ENCODE measurements at regions not wholly inside any gene's neighbourhood (a gene's known extent, or its start where the extent isn't known, plus 50 kb on each side); places are given as distances from the start of the nearest gene placed in this dataset.
"Not testable (repeated sequence)": the region's sequence is repeated elsewhere in the genome, so short reads cannot be mapped to it uniquely, and the experiment has no call there.

DNA sequence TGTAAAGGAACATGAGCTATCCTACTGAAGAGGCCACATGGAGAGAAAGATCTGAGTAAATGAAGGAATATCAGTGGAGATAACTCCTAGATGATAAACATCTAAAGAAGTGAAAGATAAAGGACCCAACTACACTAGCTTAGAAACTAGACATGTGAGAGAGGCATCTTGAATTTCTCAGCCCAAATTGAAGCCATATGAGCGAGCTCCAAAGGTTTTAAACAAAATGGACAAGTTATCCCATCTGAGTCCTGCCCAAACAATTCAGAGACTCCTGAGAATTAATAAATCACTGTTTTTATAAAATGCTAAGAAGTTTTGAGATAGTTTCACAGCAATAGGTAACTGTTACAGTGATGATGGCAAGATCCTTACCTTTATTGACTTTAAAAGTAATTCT lies 438.9 kb downstream of the NAV3 start:
- DNase-seq: no peak

GRCh38 chr12:78271546-78271945 lies 440.9 kb downstream of the NAV3 start:
- no peak for DNase-seq

DNA sequence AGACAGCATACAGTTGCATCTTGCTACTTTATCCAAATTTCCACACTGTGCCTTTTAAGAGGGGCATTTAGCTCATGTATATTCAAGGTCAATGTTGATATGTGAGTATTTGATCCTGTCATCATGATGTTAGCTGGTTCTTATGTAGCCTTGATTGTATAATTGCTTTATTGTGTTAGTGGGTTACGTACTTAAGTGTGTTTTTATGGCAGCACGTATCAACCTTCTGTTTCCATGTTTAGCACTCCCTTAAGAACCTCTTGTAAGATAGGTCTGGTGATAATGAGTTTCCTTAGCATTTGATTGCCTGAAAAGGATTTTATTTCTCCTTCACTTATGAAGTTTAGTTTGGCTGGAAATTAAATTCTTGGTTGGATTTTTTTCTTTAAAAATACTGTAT lies 445.2 kb downstream of the NAV3 start:
- DNase-seq: no peak

GRCh38 chr12:78278706-78279190 lies 448.1 kb downstream of the NAV3 start:
- no peak for DNase-seq

DNA sequence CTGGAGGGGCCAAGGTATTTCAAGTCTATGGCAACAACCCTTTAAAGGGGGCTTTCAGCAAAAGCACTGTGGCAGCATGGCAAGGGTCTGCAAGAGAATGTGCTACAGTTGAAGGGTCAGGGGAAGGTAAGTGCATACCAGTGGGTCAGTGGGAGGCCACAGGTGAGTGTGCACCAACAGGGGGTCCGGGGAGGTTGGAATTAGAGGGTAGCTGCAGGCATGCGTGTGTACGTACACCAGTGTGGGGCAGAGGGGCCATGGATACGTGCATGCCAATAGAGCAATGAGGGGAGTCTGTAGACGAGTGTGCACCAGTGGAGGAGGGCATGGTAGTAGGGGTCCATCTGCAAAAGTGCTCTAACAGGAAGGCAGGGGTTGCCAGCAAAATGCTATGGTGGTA lies 448.9 kb downstream of the NAV3 start:
- DNase-seq: no peak

DNA sequence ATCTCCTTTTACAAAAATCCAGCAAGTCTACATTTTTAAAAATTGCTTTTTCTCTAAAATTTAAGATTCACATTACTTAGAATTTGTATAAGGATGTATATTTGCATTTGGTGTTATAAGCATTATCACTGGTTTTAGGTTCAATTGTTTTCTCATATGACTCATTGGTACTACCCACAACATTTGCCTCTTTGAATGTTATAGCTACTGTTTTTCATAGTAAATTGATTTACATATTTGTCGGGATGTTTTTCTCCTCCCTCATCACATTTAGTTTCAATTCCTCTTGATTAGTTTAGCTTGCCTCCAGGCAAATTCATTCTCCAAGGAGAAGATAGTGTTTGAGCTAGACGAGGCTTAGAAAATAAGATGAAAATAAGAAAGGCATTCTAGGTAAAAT lies 450.4 kb downstream of the NAV3 start:
- DNase-seq: not testable (repeated sequence)

DNA sequence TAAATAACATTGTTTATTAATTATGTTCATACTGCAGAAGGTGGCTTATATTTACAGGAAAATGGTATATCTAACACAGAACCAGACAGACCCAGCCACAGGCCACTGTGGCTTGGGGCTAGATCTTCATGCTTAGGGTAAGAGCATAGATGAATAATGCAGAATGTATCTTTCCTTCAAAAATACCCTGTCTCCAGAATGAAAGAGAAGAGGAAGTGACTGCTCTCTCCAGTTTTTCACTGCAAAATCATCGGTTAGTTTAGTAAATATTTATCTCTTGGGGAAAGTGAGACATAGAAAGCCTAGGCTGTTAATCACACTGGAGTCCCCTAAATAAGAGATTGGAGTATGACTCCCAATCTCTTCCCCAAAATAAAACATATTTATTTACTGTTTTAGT lies 453.7 kb downstream of the NAV3 start:
- DNase-seq: no peak

DNA sequence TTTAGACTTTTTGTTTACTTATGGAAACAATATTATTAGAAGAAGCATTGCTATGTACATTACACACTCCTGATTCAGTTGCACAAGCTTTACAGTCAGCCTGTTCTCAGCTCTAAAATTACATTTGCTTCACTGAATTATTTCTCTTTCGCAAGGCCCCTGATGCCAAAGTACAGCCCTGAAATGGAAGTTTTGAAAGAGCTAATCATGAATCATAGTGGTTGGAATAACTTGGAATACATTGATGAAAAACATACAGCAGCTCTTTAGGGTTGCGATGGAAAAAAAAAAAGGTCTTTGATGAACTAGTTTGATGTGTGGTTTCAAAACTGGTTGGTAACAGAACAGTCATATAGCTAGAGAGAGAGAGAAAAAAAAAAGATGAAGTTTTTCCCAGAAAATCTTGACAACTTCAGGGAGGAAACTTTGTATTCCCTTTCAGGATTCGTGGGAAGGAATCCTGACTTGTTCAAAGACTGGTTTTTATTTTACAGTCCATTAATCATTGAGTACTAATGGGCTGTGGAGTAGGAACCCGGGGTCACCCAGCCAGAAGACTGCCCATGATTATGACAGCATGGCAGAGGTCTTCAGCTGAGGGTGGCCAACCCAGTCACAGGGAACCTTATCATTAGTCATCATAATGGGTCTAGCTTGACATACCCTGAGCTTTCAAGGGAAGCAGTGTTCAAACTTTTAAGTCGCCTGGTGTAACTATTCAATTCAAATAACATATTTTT lies 460.1 kb downstream of the NAV3 start:
- no peak for DNase-seq

DNA sequence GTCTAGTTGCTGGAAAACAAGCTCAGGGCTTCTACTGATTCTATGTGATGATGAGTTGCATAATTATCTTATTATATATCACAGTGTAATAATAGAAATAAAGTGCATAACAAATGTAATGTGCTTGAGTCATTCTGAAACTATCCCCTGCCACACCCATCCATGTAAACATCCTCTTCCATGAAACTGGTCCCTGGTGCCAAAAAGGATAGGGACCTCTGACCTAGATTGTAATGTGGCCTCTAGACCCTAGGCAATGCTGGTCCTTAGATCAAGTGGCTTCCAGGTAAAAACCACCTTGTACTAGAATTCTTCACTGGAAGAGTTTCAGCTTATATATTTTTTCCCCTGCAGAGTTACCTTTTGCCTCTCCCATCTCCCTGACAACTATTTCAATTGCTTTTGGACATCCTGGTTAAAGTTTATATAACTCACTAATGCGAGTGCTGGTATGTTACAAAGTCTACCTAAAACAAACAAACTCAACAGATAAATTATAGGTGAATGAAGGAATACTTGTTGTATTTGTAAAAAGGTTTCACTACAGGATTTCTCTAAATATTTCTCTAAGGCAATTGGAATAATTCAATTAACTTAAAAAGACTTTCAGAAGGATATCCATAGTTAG lies 462.5 kb downstream of the NAV3 start:
- no peak for DNase-seq

GRCh38 chr12:78301282-78301681 lies 470.6 kb downstream of the NAV3 start:
- DNase-seq: not testable (repeated sequence)

DNA sequence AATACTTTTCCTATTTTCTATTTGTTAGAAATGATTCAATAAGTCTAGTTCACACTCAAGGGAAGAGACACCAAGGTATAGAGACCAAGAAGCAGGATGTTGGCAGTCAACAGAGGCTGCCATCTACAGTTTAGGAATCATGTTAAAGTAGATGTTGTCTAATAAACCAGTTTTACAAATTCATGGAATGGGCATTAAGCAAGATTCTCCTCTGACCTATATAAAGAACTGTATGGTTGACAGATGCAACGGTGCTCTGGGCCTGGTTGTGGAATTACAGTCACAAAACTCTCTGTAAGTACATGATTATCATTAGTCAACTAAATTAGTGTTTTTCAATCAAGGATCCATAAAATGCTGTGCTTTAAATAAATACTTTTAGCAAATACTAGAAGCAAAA lies 475.1 kb downstream of the NAV3 start:
- no peak for DNase-seq

DNA sequence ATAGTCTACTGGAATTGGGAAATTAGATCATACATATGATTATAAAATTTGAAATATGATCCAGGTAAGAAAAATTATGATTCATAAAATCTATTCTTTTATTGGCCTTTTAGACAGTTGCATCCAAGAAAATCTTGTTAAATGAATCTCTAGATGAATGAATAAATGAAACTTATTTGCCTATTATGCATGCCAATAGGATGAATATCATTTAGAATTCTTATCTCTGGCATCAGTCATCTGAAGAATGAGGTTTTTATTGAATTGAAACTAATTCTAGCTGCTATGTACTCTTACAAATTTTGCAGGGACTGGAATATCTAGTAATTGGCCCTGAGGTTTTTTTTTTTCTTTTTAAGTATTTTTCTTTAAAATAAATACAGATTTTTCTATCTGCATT lies 475.5 kb downstream of the NAV3 start:
- no peak for DNase-seq

- no peak for DNase-seq
Measured at GRCh38 chr12:78308701-78309100, 478.0 kb downstream of the NAV3 start.

- DNase-seq: no peak
Measured at GRCh38 chr12:78315028-78315427, 484.3 kb downstream of the NAV3 start.

- no peak for DNase-seq
Measured at GRCh38 chr12:78316136-78316535, 485.4 kb downstream of the NAV3 start.

DNA sequence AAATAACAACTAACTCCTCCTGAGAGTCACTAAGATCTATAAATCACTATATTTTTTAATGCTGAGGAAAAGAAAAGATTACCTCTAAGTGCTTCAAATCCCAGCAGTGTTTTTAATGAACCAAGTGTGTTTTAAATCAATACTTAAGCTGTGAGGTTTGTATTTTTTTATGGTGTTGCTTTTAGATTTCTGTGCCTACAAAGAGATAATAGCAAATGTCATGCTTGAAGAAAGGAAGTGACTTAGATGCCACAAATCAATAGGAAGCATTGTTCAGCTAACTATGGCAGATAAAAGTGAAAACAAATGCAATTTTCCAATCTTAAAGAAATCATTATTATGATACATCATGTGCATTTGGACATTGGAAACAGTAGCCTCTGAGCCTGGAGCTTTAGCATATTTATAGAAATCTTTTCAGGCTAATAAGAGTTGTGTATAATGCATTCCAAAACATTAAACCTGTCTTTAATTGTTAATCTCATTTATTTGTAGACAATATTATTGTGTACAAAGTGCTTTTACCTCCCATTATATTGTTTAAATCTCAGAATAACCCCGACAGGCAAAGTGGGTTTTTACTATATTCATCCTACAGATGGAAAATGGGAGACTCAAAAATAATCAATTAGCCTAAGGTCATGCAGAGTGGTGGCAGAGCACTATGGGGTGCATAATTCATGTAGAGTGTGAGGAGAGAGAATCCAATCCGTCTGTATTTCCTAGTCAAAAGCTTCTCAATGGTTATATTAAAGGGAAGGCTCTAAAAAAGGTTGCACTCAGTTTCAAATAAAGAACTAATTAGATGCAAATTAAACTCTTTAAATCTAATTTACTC lies 486.2 kb downstream of the NAV3 start:
- DNase-seq: no peak

- no peak for DNase-seq
Measured at GRCh38 chr12:78321696-78322095, 491.0 kb downstream of the NAV3 start.

- no peak for DNase-seq
Measured at GRCh38 chr12:78323226-78323625, 492.5 kb downstream of the NAV3 start.

DNA sequence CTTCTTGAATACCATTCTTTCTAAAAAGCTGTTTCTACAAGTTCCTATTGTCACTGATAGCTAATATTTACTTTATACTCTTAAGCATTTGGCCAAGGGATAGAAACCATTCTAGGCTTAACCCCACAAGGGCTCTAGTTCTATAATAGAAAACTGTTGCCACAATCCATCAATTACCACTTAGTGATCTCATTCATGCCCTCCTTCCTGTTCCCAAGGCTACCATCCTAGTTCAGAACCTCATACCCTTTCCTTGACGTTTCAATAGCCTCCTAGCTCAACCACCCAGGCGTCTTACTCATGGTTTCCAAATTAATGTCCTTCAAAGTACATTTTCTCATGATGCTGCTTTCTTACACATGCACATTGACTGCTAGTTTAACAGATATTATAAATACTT lies 493.5 kb downstream of the NAV3 start:
- no peak for DNase-seq

DNA sequence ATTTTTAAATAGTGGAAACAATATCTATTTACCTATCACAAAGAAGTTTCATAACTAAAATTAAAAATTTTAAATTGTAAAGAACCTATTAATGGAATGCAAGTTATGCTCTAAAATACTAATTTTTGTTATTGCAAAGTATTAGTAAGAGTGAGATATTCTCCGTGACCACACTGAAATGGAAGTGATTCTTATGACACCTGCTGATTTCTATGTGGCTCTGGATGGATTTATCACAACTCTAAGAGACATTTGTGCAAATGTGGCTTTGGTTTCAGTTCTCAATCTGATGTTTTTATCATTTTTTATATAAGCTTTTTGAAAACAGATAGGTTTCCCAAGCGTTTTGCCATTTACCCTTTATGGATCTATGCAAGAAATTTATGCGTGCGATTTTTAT lies 497.8 kb downstream of the NAV3 start:
- DNase-seq: no peak

DNA sequence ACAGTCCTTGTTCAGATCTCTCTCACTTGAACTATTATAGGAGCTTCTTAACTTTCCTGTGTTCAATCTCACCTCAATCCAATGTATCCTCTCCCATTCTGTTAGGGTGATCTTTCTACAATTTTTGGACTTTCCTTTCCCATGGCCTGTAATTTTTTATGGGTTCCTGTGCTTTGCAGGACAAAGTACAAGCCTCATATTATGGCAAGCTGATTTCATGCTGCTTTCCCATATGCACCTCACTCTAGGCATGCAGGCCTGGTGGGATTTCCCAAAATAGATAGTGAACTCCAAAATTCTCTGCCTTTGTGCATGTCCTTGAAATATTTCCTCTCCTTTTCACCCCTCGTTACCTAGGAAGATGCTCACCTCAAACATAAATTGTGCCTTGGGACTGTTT lies 499.4 kb downstream of the NAV3 start:
- DNase-seq: no peak

GRCh38 chr12:78331181-78331580 lies 500.5 kb downstream of the NAV3 start:
- no peak for DNase-seq

GRCh38 chr12:78331753-78332152 lies 501.1 kb downstream of the NAV3 start:
- no peak for DNase-seq
